Activated naive CD4-positive, alpha-beta T cell treated with anti-CD3 and anti-CD28 coated beads, Interleukin-2, amount 50 U/mL, for 16 hours (primary cell): ENCODE measurements at regions not wholly inside any gene's neighbourhood (a gene's known extent, or its start where the extent isn't known, plus 50 kb on each side); places are given as distances from the start of the nearest gene placed in this dataset.

Source experiments
- DNase-seq: peaks from one replicate; pipeline ENCODE4 v3.0.0-alpha.2; 2020

DNA sequence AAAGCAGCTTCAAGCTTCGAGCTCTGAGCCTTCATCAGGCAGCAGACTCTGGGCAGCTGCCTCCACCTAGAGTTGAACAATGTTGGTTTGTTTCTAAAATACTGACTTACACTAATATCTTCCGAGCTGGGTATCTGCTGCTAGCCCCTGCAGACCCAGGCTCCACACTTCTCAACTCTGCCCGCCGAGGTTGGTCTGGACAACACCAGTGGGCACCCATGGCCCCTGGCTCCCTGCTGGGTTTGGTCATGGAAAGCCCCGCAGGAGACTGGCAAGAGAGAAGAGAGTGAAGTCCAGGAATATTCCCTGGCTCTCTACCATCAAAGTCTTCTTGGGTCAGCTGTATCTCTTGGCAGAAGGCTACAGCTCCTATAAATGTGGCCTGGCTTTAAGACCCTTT is 214.2 kb upstream of the TMEM132C start:
- DNase-seq, result no peak

DNA sequence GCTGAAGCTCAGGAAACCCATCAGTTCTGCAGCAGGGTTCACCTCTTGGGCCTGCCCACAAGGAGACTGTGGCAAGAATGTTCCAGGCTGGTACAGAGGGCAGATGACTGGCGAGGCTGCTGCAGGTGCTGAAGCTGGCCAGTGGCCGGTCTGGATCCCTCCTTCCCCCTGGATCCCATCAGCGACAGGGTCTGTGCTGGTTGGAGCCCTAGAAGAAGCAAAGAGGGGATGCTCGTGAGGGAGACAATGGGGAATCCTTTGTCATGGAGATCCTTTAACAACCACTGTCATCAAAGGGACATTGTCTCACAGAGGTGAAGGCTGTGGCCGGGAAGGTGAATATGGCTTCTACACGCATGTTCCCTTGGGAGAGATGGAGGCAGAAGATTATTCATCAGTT is 211.4 kb upstream of the TMEM132C start:
- DNase-seq, result no peak

GRCh38 chr12:128056136-128056801 is 210.7 kb upstream of the TMEM132C start:
- DNase-seq, result no peak

DNA sequence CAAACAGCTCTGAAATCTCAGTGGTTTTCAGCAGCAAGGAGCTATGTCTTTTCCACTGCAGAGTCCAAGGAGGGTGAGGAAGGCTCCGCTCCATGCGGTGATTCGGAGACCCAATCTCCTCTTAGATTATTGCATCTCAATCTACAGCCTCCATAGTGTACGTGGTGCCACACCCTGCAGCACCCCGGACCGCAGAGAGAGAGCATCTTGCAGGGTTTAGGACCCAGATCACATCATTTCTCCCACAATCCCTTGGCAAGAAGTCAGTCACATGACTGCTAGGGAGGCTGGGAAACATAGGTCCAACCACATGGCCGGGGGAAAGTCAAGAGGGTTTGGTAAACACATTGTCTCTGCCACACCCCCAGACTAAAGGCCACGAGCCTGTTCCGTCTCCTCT is 209.4 kb upstream of the TMEM132C start:
- no peak for DNase-seq

GRCh38 chr12:128059621-128060370 is 207.2 kb upstream of the TMEM132C start:
- no peak for DNase-seq

GRCh38 chr12:128068211-128068610 is 198.8 kb upstream of the TMEM132C start:
- no peak for DNase-seq

DNA sequence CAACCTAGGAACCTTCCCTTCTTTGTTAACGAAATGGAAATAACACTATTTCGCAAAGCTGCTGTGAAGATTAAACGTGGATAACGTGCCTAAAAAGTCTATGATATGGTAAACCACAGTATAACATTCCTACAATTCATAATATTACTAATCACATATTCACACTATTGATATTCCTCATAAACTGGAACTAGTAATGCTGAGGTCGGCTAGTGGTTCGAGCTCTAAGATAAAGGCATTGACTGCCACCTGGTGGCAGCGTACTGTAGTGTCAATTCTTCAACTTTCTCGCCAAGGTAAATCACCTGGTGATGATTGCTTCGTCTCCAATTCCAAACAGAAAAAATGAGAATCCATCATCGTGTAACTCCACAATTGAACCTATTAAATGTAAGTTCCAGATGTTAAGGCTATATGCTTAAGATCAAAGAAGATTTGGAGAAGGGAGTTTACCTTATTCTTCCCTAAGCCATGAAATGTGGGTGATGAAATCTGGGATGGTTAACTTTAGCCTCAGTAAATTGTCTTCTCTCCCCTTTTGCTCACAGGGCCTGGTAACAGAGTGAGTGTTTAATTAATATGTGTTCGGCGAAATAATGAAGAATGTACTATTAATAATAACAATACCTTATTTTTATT is 197.5 kb upstream of the TMEM132C start:
- no peak for DNase-seq

DNA sequence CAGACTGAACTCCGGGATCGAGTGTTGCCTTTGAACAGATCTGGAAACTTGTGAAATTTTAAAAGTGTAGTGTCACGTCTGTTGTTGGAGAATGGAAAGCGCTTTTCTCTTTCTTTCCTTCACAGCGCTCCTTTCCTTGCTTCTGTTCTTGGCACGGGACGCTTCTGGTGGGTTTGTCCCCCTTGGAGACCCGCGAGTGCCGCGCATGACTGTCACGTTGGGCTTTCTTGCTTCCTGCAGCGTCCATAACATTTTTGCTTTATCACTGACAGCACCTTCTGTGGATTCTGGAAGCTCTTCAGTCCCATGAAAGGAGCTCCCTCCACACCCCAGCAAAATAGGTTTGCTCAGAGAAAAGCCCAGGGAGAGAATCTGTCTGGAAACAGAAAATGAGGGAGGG is 193.0 kb upstream of the TMEM132C start:
- DNase-seq, result no peak

GRCh38 chr12:128075332-128075731 is 191.6 kb upstream of the TMEM132C start:
- no peak for DNase-seq

DNA sequence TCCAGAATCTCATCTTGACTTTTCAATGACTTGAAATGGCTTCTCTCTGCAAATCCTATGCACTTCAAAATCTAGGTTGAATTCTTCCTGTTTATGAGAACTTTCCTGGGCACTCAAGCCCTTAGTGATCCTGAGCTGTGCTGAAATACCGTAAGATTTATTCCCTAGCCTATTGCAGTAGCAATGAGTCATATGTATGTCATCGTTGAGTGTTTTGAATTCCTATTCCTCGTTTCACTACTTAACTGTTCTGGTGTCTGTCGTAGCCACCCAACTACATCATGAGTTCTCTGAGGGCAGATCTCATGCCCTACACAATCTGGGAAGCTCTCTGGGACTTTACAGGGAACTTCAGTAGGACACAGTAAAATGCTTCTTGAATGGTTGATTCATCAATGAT is 190.8 kb upstream of the TMEM132C start:
- no peak for DNase-seq

DNA sequence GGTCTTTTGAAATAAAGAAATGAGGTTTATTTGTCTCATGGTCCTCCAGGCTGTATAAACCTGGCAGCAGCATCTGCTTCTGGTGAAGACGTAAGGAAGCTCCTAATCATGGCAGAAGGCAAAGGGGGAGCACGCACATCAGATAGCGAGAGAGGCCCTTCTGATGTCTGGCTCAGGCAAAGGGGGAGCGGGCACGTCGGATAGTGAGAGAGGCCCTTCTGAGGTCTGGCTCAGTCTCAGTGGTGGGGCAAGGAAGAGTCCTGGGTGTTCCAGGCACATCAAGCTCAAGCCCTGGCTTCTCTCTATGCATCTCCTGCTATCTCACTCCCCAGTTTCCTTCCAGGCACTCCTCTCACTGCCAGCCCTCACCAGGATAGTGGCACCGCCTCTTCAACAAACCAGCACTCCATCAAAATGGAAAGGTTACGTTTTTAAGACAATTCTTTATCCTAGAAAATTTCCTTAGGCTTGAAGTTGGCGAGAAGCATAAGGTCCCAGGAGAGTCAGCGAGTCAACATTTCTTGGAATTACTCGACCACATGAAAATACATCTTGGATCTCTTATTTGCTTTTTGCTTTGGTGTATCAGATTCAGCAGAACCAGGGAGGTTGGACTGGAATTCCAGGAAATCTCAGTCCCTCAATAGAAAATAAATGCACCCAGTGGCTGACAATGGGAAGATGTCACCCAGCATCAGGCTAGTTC is 189.6 kb upstream of the TMEM132C start:
- no peak for DNase-seq

DNA sequence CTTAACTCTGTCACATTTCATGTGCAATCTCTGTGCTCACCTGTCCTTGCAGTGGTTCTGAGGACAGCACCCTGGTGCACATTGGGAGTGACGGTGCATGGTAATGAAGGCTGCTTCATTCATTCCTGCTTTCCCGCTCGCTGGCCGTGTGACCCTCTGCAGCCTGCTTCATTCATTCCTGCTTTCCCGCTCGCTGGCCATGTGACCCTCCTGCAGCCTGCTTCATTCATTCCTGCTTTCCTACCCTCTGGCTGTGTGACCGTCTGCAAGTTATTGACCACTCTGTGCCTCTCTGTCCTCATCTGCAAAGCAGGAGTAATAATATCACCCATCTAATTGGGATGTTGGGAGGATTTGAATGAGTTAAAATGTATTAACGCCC is 189.1 kb upstream of the TMEM132C start:
- DNase-seq, result no peak

DNA sequence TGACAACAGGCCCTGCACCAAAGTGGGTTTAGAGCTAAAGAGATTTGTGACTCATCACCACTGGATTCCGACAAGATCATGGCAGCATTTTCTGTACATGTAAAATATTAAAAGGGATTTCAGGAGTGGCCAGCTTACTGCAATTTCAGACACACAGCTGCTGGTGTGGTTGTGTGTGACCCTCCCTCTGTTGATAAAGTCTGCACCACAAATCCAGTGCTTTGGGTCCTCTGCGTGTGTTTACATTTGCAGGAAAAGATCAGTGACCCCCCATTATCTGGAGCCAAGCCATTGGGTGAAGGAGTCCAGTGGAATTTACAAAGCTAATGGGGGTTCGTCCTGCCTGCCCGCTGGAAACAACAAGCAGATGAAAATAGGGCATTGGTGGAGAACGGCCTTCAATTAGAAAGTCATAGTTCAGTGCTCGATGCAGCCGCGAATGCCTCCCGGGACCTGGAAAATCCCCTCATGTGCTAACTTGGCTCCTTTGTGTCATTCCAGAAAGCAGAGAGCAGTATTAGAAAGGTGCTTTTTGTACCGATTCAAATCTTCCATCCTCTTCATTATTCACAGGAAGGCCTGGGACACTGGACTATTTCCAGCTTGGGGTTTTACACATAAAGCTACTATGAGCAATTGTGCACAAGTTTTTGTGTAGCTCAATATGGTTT is 188.5 kb upstream of the TMEM132C start:
- DNase-seq, result no peak

DNA sequence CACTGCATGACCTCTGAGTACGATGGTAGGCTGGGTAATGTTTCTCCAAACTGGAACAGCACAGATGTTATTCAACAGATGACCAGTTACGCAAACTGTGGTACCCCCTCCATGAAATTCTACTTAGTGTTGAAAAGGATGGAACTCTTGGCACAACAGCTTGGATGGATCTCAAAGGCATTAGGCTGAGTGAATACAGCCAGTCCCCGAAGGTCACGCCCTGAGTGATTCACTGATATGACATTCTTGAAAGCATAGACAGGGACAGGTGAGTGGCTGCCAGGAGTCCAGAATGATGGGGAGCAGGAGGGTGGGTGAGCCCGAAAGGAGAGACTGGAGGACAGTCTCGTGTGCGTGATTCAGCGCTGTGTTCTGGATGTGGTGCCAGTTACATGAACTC is 187.5 kb upstream of the TMEM132C start:
- DNase-seq, result no peak

- DNase-seq, result no peak
Observed at GRCh38 chr12:128083132-128083729, 183.7 kb upstream of the TMEM132C start.

- DNase-seq, result no peak
Observed at GRCh38 chr12:128088926-128089325, 178.0 kb upstream of the TMEM132C start.

DNA sequence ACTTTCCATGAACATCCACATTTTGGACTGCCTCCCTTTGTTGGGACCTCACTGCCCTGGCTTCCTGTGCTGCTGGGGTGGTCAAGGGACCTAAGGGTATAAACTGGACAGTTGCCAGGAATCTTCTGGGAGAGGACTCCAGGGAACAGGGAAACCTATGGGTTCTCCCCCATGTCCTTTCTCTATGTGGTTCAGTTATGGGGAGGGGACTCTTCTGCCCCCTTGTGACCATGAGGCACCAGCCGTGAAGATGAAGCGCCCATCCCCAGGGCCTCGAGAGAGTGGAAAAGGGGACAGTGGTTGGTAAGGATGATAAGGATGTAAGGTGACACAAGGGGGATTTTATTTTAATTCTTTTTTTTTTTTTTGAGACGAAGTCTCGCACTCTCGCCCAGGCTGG is 177.0 kb upstream of the TMEM132C start:
- DNase-seq, result no peak

- DNase-seq, result no peak
Observed at GRCh38 chr12:128091101-128091720, 175.8 kb upstream of the TMEM132C start.

GRCh38 chr12:128091951-128092382 is 175.0 kb upstream of the TMEM132C start:
- DNase-seq, result no peak

DNA sequence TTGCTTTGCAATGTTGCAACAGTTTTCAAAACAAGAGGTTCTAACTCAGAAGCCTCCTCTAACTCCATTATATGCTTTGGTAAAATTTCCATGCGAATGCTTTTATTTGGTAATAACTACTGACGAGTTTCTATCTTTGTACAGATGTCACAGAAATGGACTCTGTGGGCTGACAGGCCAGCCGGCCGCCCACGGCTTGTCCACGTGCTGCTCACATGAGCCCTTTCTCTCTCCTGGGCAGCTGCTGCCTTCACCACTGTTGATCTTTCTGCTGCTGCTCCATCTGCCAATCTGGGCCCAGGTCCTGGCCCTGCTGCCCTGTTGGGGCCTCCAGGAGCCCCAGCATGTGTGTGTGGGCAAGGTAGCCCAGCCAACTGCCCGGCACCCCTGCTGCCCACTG is 168.2 kb upstream of the TMEM132C start:
- DNase-seq, result no peak

GRCh38 chr12:128103152-128103551 is 163.8 kb upstream of the TMEM132C start:
- no peak for DNase-seq

- DNase-seq, result no peak
Observed at GRCh38 chr12:128109236-128109635, 157.7 kb upstream of the TMEM132C start.
